ENCODE measurements at regions not wholly inside any gene's neighbourhood (a gene's known extent, or its start where the extent isn't known, plus 50 kb on each side); places are given as distances from the start of the nearest gene placed in this dataset.

DNA sequence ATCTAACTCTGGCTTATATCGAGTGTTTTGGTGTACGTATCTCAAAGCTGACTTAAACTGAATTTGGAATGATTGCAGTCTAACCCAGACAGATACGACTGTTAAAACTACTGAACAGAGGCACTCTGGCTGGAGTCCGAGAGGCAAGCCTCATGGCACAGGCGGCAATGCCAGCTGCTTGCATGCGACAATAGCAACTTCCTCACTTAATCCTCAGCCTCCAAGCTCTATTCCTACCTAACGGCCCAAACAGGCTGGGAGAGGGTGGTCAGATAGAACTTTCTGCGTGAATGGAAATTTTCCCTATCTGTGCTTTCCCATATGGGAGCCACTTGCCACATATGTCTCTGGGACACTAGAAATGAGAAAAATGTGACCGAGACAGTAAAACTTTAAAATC, 292.0 kb upstream of the KLF6 start:
- TF ChIP-seq, protein P1, sequence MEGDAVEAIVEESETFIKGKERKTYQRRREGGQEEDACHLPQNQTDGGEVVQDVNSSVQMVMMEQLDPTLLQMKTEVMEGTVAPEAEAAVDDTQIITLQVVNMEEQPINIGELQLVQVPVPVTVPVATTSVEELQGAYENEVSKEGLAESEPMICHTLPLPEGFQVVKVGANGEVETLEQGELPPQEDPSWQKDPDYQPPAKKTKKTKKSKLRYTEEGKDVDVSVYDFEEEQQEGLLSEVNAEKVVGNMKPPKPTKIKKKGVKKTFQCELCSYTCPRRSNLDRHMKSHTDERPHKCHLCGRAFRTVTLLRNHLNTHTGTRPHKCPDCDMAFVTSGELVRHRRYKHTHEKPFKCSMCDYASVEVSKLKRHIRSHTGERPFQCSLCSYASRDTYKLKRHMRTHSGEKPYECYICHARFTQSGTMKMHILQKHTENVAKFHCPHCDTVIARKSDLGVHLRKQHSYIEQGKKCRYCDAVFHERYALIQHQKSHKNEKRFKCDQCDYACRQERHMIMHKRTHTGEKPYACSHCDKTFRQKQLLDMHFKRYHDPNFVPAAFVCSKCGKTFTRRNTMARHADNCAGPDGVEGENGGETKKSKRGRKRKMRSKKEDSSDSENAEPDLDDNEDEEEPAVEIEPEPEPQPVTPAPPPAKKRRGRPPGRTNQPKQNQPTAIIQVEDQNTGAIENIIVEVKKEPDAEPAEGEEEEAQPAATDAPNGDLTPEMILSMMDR (optimal IDR thresholded peaks at IDR 0.05 in 1 of 3, IDR thresholded peaks at IDR 0.05 in 1 of 3, conservative IDR thresholded peaks at IDR 0.05 in 1 of 3; ENCODE audit: extremely low read depth in 1 of 3, insufficient read depth in 2 of 3, low read length in 3 of 3) = no peak
- no peak for TF ChIP-seq EZH2 (IDR thresholded peaks at IDR 0.05; ENCODE audit: low read length)

All from keratinocyte (primary cell).